DOHH2 (cell line): ENCODE measurements at regions not wholly inside any gene's neighbourhood (a gene's known extent, or its start where the extent isn't known, plus 50 kb on each side); places are given as distances from the start of the nearest gene placed in this dataset.

Experiments
- EZH2phosphoT487 ChIP-seq: fragments of 200-600 bp; sonication (generic); IDR thresholded peaks from 2 replicates; pipeline ENCODE4 v1.6.1; 2017; ENCODE audit warnings: borderline replicate concordance, mild to moderate bottlenecking, antibody characterized with exemption, low read length, moderate library complexity, mixed read lengths
- TF ChIP-seq, protein P1 (sequence below): fragments of 200-600 bp; sonication (generic); IDR thresholded peaks from one replicate; pipeline ENCODE4 v1.5.1; 2014; ENCODE audit warnings: antibody characterized with exemption, mild to moderate bottlenecking, low read depth, low read length; ENCODE audit not compliant: poor library complexity, severe bottlenecking

DNA sequence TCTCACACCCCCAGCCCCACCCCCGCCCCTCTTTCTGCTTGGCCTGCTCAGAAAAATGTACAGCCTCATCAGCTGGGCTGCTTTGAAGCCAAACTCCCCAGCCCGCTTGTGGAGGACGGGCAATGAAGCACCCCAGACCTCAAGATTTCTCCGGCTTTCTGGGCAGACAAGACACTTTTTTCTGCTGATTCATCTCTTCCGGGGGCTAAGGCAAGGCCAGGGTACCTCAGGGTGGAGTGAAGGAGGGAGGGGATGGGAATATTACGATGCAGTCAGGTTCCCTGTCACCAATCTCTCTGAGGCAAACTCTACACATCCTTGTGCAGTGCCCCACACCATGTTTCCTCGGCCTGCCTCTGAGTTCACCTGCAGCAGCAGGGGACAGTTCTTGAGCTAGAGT, 66.9 kb upstream of the ATP6AP2 start:
- TF ChIP-seq, protein P1, sequence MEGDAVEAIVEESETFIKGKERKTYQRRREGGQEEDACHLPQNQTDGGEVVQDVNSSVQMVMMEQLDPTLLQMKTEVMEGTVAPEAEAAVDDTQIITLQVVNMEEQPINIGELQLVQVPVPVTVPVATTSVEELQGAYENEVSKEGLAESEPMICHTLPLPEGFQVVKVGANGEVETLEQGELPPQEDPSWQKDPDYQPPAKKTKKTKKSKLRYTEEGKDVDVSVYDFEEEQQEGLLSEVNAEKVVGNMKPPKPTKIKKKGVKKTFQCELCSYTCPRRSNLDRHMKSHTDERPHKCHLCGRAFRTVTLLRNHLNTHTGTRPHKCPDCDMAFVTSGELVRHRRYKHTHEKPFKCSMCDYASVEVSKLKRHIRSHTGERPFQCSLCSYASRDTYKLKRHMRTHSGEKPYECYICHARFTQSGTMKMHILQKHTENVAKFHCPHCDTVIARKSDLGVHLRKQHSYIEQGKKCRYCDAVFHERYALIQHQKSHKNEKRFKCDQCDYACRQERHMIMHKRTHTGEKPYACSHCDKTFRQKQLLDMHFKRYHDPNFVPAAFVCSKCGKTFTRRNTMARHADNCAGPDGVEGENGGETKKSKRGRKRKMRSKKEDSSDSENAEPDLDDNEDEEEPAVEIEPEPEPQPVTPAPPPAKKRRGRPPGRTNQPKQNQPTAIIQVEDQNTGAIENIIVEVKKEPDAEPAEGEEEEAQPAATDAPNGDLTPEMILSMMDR, result no peak
- TF ChIP-seq EZH2phosphoT487, result no peak
